CD1c-positive myeloid dendritic cell (primary cell): ENCODE measurements at regions not wholly inside any gene's neighbourhood (a gene's known extent, or its start where the extent isn't known, plus 50 kb on each side); places are given as distances from the start of the nearest gene placed in this dataset.

Source experiments
- DNase-seq: peaks from one replicate; pipeline ENCODE4 v3.0.0-alpha.2; 2016; ENCODE audit errors: extremely low spot score

DNA sequence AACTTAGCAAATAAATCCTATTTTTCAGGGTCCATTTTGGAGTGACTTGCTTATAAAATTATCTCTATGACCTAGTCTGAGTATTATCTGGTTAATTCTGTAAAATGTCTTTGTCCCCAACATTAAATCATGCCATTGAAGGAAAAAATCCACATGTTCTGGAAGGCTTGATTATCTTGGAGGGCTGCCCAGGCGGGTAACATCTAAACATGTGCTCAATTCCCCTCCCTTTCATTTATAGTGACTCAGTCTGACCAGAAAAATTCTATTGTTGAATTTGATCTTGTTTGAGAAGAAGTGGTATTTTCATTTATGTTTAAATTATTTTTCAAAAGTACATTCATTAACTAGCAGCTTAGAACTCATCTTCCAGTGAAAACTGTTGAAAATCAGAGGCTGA lies 55.4 kb upstream of the SLC10A7 start:
- no peak for DNase-seq

- no peak for DNase-seq
These were observed 55.8 kb upstream of the POU4F2 start for GRCh38 chr4:146582864-146583263.

GRCh38 chr4:146585761-146586333 lies 52.8 kb upstream of the POU4F2 start:
- DNase-seq, result peak; percentile 8
